ENCODE measurements at regions not wholly inside any gene's neighbourhood (a gene's known extent, or its start where the extent isn't known, plus 50 kb on each side); places are given as distances from the start of the nearest gene placed in this dataset.
A peak's percentile ranks its signal among the peaks of the same experiment; 100 is the strongest.

- no peak for DNase-seq
Observed at GRCh38 chr13:107736731-107737130, 478.6 kb downstream of the LIG4 start.

DNA sequence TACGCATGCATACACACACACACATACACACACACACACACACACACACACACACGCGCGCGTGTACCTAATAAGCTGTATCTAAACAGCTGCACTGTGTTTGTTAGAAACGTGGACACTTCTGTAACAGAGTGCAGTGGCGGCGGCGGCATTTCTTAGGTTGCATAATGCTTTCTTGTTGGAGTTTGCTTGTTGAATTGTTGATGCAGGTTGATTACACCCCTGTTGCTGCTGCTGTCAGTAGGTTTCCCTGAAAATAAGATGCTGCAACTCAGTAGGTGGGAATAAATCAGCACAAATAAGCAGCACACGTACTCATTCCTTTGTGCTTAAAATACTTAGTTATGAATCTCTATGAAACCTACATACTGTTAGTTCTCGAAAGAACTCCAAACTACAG, 479.2 kb downstream of the LIG4 start:
- no peak for DNase-seq

DNA sequence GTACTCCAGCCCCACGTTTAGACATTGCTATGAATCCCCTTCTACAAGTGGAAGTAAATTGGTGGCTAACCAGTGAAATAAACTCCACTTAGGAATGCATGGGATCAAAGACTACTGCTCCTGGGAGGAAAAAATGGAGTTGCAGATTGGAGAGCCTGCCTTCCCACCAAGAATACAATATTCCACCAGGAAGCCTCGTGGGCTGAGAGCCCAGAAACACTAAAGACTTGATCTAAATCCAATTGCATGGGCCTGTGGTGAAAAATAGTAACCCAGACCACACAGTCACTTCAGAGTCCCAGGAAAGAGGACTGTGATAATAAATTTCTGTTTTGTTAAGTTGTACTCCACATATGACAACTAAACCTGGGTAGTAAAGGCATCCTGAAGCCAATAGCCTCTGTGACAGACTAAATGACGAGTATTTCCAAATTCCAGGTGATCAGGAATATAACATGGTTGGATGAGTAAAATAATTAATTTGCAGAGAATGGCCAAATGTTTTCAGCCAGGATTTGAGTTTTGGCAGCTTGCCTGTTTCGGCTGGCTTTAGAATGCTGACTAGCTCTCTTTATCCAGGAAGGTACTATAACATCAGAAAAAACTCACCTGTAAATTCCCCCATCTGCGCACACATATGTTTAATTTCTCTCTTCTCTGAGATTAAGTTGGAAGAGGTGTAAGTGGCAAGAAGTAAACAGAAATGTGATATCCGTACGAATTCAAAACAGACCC, 480.3 kb downstream of the LIG4 start:
- DNase-seq, result no peak

GRCh38 chr13:107733276-107733675, 482.1 kb downstream of the LIG4 start:
- DNase-seq, result no peak

DNA sequence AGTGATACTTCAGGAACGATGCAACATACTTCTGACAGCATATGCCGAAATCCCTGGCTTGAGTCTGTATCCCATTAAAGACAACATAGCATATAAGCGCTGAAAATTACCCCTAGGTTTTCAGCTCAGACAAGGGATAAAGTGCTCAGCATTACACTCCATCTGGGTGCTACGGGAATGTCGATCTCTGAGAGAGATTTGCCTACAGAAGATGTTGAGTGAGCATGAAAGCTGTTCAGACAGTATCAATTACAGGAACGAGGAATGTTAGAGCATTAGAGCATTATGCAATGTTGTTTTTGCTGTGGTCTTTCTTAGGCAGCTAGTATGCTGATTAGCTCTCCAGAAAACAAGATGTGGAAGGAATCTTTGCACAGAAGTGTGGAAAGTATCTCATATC, 484.5 kb downstream of the LIG4 start:
- no peak for DNase-seq

DNA sequence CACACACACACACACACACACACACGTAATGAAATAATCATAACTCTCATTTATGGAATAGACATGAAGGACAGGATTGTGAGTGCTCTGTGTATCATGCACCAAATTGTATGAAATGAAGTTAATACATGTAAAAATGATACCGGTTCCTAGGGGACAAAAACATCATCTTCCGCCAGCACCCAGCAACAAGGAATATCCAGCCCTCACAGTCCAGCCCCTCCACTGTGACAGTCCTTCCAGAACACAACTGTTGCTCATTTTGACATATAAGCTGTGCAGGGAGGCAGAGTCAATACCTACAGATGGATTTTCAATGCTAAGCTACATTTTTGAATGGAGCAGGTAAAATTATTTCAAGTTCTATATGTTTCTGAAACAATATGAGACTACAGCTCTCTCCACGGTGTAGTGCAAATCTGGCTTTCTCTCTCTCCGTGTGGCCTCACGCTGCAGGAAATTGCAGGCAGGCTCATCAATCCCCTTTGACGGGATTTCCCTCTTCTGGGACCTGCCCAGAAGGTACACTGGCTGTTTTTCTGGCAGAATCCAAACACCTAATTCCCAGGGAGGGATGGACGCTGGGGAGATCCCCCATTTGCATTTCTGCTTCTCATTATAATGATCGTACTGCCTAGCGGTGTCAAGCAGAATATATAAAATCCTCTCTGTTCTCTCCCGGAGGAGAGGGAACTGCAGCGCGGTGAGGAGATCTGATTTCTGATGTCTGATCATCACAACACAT, 494.0 kb downstream of the LIG4 start:
- no peak for DNase-seq

DNA sequence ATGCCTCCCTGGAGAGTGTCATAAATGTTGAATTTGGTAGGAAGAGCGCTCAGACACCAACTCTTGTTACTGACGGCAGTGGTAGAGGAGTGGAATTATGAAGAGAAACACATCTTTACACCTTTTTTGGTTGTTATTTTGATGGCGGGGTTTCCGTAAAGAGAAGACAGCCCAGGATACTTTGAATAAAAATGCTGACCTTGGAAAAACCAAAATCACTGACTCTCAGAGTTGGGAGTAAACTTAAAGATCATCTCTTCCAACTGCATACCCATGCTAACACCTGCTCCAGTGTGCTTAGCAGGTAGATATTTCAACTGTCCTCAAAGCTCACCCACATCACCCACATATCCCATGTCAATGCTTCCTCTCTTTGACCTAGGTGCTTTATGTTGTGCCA, 498.6 kb downstream of the LIG4 start:
- no peak for DNase-seq

- no peak for DNase-seq
Observed at GRCh38 chr13:107716241-107716640, 499.1 kb downstream of the LIG4 start.

DNA sequence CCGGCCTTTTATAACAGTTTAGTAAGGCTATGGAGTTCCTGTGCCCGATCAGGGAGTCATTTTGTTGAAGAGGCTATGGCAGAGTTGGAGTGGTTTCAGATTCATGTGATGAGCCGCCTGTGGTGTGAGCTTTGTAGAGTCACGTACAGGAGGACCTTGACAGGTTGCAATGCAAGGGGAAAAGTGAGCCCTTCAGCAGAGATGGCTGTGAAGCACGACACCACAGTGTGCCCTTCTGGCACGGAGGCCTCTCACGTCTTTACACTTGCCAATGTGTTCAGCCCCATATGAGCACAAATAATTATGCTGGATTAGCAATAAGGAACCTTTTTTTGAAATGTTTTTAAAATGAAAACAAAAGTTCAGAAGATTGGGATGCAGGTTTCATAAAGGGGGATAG, 499.8 kb downstream of the LIG4 start:
- no peak for DNase-seq

- no peak for DNase-seq
Observed at GRCh38 chr13:107713314-107713713, 502.0 kb downstream of the LIG4 start.

GRCh38 chr13:107712145-107712860, 503.0 kb downstream of the LIG4 start:
- DNase-seq, result no peak

DNA sequence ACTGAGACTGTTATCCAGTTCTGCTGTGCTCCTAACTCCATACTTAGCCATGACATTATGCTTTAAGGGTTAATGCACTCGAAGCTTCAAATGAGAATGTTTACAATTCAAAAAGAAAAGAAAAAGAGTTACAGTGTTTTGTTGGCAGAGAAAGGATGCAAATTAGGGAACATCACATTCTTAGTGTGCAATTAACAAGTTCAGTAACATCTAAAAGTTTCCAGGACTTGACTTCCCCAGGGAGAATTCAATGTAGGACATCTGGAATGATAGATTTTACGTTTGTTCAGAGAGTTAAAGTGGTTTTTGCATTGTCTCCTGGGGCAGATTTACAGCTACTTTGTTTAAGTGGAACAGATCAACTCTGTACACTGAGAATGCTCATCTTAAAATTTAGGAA, 525.2 kb downstream of the LIG4 start:
- no peak for DNase-seq

GRCh38 chr13:107685876-107686275, 529.5 kb downstream of the LIG4 start:
- DNase-seq, result no peak

GRCh38 chr13:107681600-107681999, 533.7 kb downstream of the LIG4 start:
- no peak for DNase-seq

- no peak for DNase-seq
Observed at GRCh38 chr13:107680115-107680514, 535.2 kb downstream of the LIG4 start.

- no peak for DNase-seq
Observed at GRCh38 chr13:107678075-107678689, 537.2 kb downstream of the LIG4 start.

GRCh38 chr13:107675847-107676550, 539.3 kb downstream of the LIG4 start:
- DNase-seq, result no peak

GRCh38 chr13:107669391-107669993, 545.8 kb downstream of the LIG4 start:
- no peak for DNase-seq

GRCh38 chr13:107665926-107666458, 549.3 kb downstream of the LIG4 start:
- no peak for DNase-seq

DNA sequence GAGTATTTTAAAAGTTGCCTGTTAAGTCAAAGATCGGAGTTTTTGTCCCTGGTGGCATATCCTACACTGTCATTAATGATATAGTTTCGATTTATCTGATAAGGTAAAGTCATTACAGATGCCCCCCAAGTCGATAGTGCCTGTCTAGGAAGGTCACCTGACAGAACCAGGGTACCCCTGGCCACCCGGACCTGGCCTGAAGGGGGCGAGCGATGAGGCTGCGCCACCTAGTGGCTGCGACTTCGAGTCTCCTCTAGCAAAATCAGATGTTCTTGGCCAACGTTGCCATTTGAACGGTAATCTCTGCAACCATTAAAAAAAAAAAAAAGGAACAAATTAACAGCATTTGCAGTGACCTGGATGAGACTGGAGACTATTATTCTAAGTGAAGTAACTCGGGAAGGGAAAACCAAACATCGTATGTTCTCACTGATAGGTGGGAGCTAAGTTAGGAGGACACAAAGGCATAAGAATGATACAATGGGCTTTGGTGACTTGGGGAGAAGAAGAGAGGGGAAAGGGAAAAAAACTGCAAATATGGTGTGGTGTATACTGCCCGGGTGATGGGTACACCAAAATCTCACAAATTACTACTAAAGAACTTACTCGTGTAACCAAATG, 565.1 kb downstream of the LIG4 start:
- DNase-seq, result peak in 1 of 5 experiments; percentile 26

GRCh38 chr13:107649079-107649478, 566.3 kb downstream of the LIG4 start:
- DNase-seq, result no peak
